Gastroesophageal sphincter (tissue), 4 donors: ENCODE measurements at regions not wholly inside any gene's neighbourhood (a gene's known extent, or its start where the extent isn't known, plus 50 kb on each side); places are given as distances from the start of the nearest gene placed in this dataset.
"Not testable (repeated sequence)": the region's sequence is repeated elsewhere in the genome, so short reads cannot be mapped to it uniquely, and the experiment has no call there.

Experiments
- ATAC-seq: fragments of 150-250 bp; one replicate; pipeline ENCODE4 v1.9.1; 2016; ENCODE audit warnings: mild to moderate bottlenecking, moderate library complexity
- H3K27ac ChIP-seq, 4 donors: fragments of 200-600 bp; sonication (generic) in 3 of 4; 1 replicate in 3 of 4; 2 replicates in 1 of 4; pipeline ENCODE4 v1.5.1; 2016 to 2019
- H3K27me3 ChIP-seq: fragments of 200-600 bp; sonication (generic); one replicate; pipeline ENCODE4 v1.5.1; 2019
- H3K36me3 ChIP-seq, 2 donors: fragments of 200-600 bp; sonication (generic); one replicate each; pipeline ENCODE4 v1.5.1; 2019; ENCODE audit warnings: control low read depth in 1 of 2
- H3K4me1 ChIP-seq, 3 donors: fragments of 200-600 bp; sonication (generic); 1 replicate in 2 of 3; 2 replicates in 1 of 3; pipeline ENCODE4 v1.5.1; 2016 to 2019; ENCODE audit warnings: control low read depth in 2 of 3
- H3K4me3 ChIP-seq, 2 donors: fragments of 200-600 bp; sonication (generic); one replicate each; pipeline ENCODE4 v1.5.1; 2019; ENCODE audit warnings: mild to moderate bottlenecking in 1 of 2, moderate library complexity in 1 of 2
- H3K9me3 ChIP-seq, 3 donors: fragments of 200-600 bp; sonication (generic); one replicate each; pipeline ENCODE4 v1.5.1; 2017 to 2019; ENCODE audit warnings: control low read depth in 2 of 3
- CTCF ChIP-seq, 4 experiments: fragments of 200-600 bp in 2 of 4; fragments of 450-650 bp in 2 of 4; sonication (generic) in 1 of 4; IDR thresholded peaks; one replicate each; pipeline ENCODE4 v1.5.1; 2017 to 2019; ENCODE audit warnings: antibody characterized with exemption in 4 of 4, mild to moderate bottlenecking in 2 of 4, moderate library complexity in 2 of 4
- EP300 ChIP-seq: sonication (generic); formaldehyde crosslinking; IDR thresholded peaks from one replicate; pipeline ENCODE4 v1.6.1; 2017; ENCODE audit warnings: antibody characterized with exemption, mild to moderate bottlenecking
- POLR2A ChIP-seq, 2 donors: fragments of 450-650 bp; IDR thresholded peaks; one replicate each; pipeline ENCODE4 v1.6.1; 2017; ENCODE audit warnings: antibody characterized with exemption in 2 of 2, mild to moderate bottlenecking in 2 of 2, moderate library complexity in 1 of 2
- POLR2AphosphoS5 ChIP-seq: sonication (generic); formaldehyde crosslinking; IDR thresholded peaks from one replicate; pipeline ENCODE4 v1.6.1; 2017; ENCODE audit warnings: antibody characterized with exemption
- WGBS, 2 donors: methylation state at CpG; one replicate each; pipeline ENCODE4 v1.1.5; 2018; ENCODE audit warnings: low coverage in 1 of 2; 5-methylcytosine and 5-hydroxymethylcytosine counted together

- no peaks in the 10 kb centered on the region for H3K36me3 ChIP-seq
- TF ChIP-seq CTCF (IDR thresholded peaks at IDR 0.05), result no peak
- no peak for TF ChIP-seq EP300
- TF ChIP-seq POLR2A (IDR thresholded peaks at IDR 0.05), result no peak
- peak; percentile 23 for TF ChIP-seq POLR2AphosphoS5
- H3K9me3 ChIP-seq, result no peaks in the 10 kb centered on the region
- 0 to 51% methylated on average over 1 to 3 of the region's 3 CpGs for WGBS, 2 donors
- no peak overlapping the region for H3K4me3 ChIP-seq
- no peaks in the 10 kb centered on the region for H3K4me1 ChIP-seq
- no peak overlapping the region for H3K27ac ChIP-seq
- H3K27me3 ChIP-seq, result no peaks in the 10 kb centered on the region
- ATAC-seq, result peak; percentile 43
Measured at GRCh38 chrX:82757614-82758013, 750.5 kb upstream of the POU3F4 start.

- H3K4me3 ChIP-seq, result no peak overlapping the region
- no peaks in the 10 kb centered on the region for H3K36me3 ChIP-seq
- WGBS, 2 donors, result 64 to 90% methylated on average over 2 of the region's 2 CpGs
- no peak for ATAC-seq
- no peak overlapping the region for H3K27ac ChIP-seq
- H3K27me3 ChIP-seq, result no peaks in the 10 kb centered on the region
- TF ChIP-seq POLR2AphosphoS5, result no peak
- no peak for TF ChIP-seq EP300
- no peak for TF ChIP-seq POLR2A (IDR thresholded peaks at IDR 0.05)
- TF ChIP-seq CTCF (IDR thresholded peaks at IDR 0.05), result no peak
- no peaks in the 10 kb centered on the region for H3K4me1 ChIP-seq
- no peaks in the 10 kb centered on the region for H3K9me3 ChIP-seq
Measured at GRCh38 chrX:82764521-82764920, 743.6 kb upstream of the POU3F4 start.

- Histone ChIP-seq H3K4me1 (no peaks in the 10 kb centered on the region), H3K36me3 (no peaks in the 10 kb centered on the region), H3K9me3 (no peaks in the 10 kb centered on the region), H3K4me3 (no peak overlapping the region), H3K27ac (no peak overlapping the region), H3K27me3 (no peaks in the 10 kb centered on the region)
- ATAC-seq, result no peak
- 22 to 26% methylated on average over 1 of the region's 1 CpG for WGBS, 2 donors
- TF ChIP-seq CTCF (IDR thresholded peaks at IDR 0.05) (no peak), POLR2A (IDR thresholded peaks at IDR 0.05) (no peak), EP300 (no peak), POLR2AphosphoS5 (no peak)
Measured at GRCh38 chrX:82765811-82766210, 742.3 kb upstream of the POU3F4 start.

- 50% methylated on average over 2 of the region's 3 CpGs; no CpG with 5 or more reads in 1 of the 2 donors for WGBS, 2 donors
- Histone ChIP-seq H3K36me3 (no peaks in the 10 kb centered on the region), H3K4me3 (no peak overlapping the region), H3K27ac (no peak overlapping the region), H3K27me3 (no peaks in the 10 kb centered on the region), H3K4me1 (no peaks in the 10 kb centered on the region), H3K9me3 (no peaks in the 10 kb centered on the region)
- ATAC-seq, result no peak
- TF ChIP-seq CTCF (IDR thresholded peaks at IDR 0.05) (no peak), EP300 (no peak), POLR2A (IDR thresholded peaks at IDR 0.05) (no peak), POLR2AphosphoS5 (no peak)
Measured at GRCh38 chrX:82775426-82775825, 732.7 kb upstream of the POU3F4 start.

GRCh38 chrX:82782014-82782413, 726.1 kb upstream of the POU3F4 start:
- H3K27me3 ChIP-seq, result no peaks in the 10 kb centered on the region
- H3K27ac ChIP-seq, result no peak overlapping the region
- no peaks in the 10 kb centered on the region for H3K9me3 ChIP-seq
- no peak overlapping the region for H3K4me3 ChIP-seq
- H3K4me1 ChIP-seq, result no peaks in the 10 kb centered on the region
- WGBS, 2 donors, result 65 to 87% methylated on average over 4 of the region's 4 CpGs
- no peak for TF ChIP-seq EP300
- no peak for TF ChIP-seq POLR2A (IDR thresholded peaks at IDR 0.05)
- TF ChIP-seq POLR2AphosphoS5, result no peak
- TF ChIP-seq CTCF (IDR thresholded peaks at IDR 0.05), result no peak
- ATAC-seq, result no peak
- no peaks in the 10 kb centered on the region for H3K36me3 ChIP-seq

GRCh38 chrX:82812902-82813301, 695.2 kb upstream of the POU3F4 start:
- H3K9me3 ChIP-seq, H3K4me1 ChIP-seq, ATAC-seq, H3K27me3 ChIP-seq, H3K36me3 ChIP-seq, H3K4me3 ChIP-seq, H3K27ac ChIP-seq: not testable (repeated sequence)
- WGBS, 2 donors, result 79 to 88% methylated on average over 3 to 5 of the region's 5 CpGs
